ENCODE measurements at regions not wholly inside any gene's neighbourhood (a gene's known extent, or its start where the extent isn't known, plus 50 kb on each side); places are given as distances from the start of the nearest gene placed in this dataset.

GRCh38 chr13:73684750-73685149 lies 449.5 kb downstream of the KLF12 start:
- DNase-seq (ENCODE audit: low spot score) = no peak
- Histone ChIP-seq H3K4me3 (no peak overlapping the region), H3K36me3 (no peaks in the 10 kb centered on the region), H3K27ac (no peak overlapping the region), H3K4me1 (ENCODE audit: control insufficient read depth in 1 of 2, low read depth in 2 of 2) (peaks cover 0 to 6% of the 10 kb centered on the region in 2 donors), H3K27me3 (replicated peaks; ENCODE audit: insufficient read depth) (no peaks in the 10 kb centered on the region), H3K9me3 (no peaks in the 10 kb centered on the region)
- ATAC-seq (ENCODE audit: insufficient number of reproducible peaks, low FRiP score, low read depth) = no peak
- TF ChIP-seq, protein P1, sequence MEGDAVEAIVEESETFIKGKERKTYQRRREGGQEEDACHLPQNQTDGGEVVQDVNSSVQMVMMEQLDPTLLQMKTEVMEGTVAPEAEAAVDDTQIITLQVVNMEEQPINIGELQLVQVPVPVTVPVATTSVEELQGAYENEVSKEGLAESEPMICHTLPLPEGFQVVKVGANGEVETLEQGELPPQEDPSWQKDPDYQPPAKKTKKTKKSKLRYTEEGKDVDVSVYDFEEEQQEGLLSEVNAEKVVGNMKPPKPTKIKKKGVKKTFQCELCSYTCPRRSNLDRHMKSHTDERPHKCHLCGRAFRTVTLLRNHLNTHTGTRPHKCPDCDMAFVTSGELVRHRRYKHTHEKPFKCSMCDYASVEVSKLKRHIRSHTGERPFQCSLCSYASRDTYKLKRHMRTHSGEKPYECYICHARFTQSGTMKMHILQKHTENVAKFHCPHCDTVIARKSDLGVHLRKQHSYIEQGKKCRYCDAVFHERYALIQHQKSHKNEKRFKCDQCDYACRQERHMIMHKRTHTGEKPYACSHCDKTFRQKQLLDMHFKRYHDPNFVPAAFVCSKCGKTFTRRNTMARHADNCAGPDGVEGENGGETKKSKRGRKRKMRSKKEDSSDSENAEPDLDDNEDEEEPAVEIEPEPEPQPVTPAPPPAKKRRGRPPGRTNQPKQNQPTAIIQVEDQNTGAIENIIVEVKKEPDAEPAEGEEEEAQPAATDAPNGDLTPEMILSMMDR (IDR thresholded peaks at IDR 0.05) = no peak

GRCh38 chr13:73684286-73684685 lies 449.9 kb downstream of the KLF12 start:
- H3K4me3 ChIP-seq = no peak overlapping the region
- peaks cover 0 to 6% of the 10 kb centered on the region in 2 donors for H3K4me1 ChIP-seq (ENCODE audit: control insufficient read depth in 1 of 2, low read depth in 2 of 2)
- DNase-seq (ENCODE audit: low spot score) (no peak), ATAC-seq (ENCODE audit: insufficient number of reproducible peaks, low FRiP score, low read depth) (no peak)
- H3K36me3 ChIP-seq = no peaks in the 10 kb centered on the region
- no peak overlapping the region for H3K27ac ChIP-seq
- TF ChIP-seq, protein P1 (IDR thresholded peaks at IDR 0.05) = no peak
- H3K9me3 ChIP-seq = no peaks in the 10 kb centered on the region
- no peaks in the 10 kb centered on the region for H3K27me3 ChIP-seq (replicated peaks; ENCODE audit: insufficient read depth)

- TF ChIP-seq, protein P1 (IDR thresholded peaks at IDR 0.05) = no peak
- Histone ChIP-seq H3K27ac (no peak overlapping the region), H3K27me3 (replicated peaks; ENCODE audit: insufficient read depth) (no peaks in the 10 kb centered on the region), H3K4me3 (no peak overlapping the region), H3K9me3 (no peaks in the 10 kb centered on the region), H3K4me1 (ENCODE audit: control insufficient read depth in 1 of 2, low read depth in 2 of 2) (peaks cover 0 to 6% of the 10 kb centered on the region in 2 donors), H3K36me3 (no peaks in the 10 kb centered on the region)
- ATAC-seq (ENCODE audit: insufficient number of reproducible peaks, low FRiP score, low read depth) (no peak), DNase-seq (ENCODE audit: low spot score) (no peak)
These were observed 450.5 kb downstream of the KLF12 start for GRCh38 chr13:73683746-73684145.

DNA sequence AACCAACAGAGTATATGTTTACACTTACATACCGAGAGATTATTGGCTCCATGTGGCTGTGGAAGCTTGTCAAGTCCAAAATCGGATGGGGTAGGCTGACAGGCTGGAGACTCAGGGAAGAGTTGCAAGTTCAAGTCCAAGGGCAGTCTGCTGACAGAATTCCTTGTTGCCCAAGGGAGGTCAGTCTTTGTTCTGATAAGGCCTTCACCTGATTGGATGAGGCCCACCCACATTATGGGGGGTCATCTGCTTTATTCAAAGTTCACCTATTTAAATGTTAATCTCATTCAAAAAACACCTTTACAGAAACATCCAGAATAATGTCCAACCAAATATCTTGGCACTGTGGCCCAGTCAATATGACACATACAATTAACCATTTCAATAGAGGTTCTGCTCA lies 452.4 kb downstream of the KLF12 start:
- DNase-seq (ENCODE audit: low spot score) = no peak
- ATAC-seq (ENCODE audit: insufficient number of reproducible peaks, low FRiP score, low read depth) = no peak
- TF ChIP-seq, protein P1 (IDR thresholded peaks at IDR 0.05) = no peak

GRCh38 chr13:73681015-73681414 lies 453.2 kb downstream of the KLF12 start:
- DNase-seq (ENCODE audit: low spot score) (no peak), ATAC-seq (ENCODE audit: insufficient number of reproducible peaks, low FRiP score, low read depth) (no peak)
- Histone ChIP-seq H3K27me3 (replicated peaks; ENCODE audit: insufficient read depth) (no peaks in the 10 kb centered on the region), H3K9me3 (no peaks in the 10 kb centered on the region), H3K4me1 (ENCODE audit: control insufficient read depth in 1 of 2, low read depth in 2 of 2) (peaks cover 0 to 6% of the 10 kb centered on the region in 2 donors), H3K27ac (no peak overlapping the region), H3K4me3 (no peak overlapping the region), H3K36me3 (no peaks in the 10 kb centered on the region)
- TF ChIP-seq, protein P1 (IDR thresholded peaks at IDR 0.05) = no peak

More for the DNA sequence above, 452.4 kb downstream of the KLF12 start:
- H3K27ac ChIP-seq = no peak overlapping the region
- H3K9me3 ChIP-seq = no peaks in the 10 kb centered on the region
- no peak overlapping the region for H3K4me3 ChIP-seq
- H3K4me1 ChIP-seq (ENCODE audit: control insufficient read depth in 1 of 2, low read depth in 2 of 2) = peaks cover 0 to 6% of the 10 kb centered on the region in 2 donors
- no peaks in the 10 kb centered on the region for H3K27me3 ChIP-seq (replicated peaks; ENCODE audit: insufficient read depth)
- no peaks in the 10 kb centered on the region for H3K36me3 ChIP-seq
